ENCODE measurements at regions not wholly inside any gene's neighbourhood (a gene's known extent, or its start where the extent isn't known, plus 50 kb on each side); places are given as distances from the start of the nearest gene placed in this dataset.

- no peak for TF ChIP-seq CTCF (IDR thresholded peaks at IDR 0.05; ENCODE audit: insufficient read depth, low read length, poor library complexity, severe bottlenecking)
- no peak for TF ChIP-seq EZH2phosphoT487 (conservative IDR thresholded peaks at IDR 0.05; ENCODE audit: low read length)
Measured at GRCh38 chr22:47337161-47337621, 574.7 kb downstream of the TBC1D22A start.
